Neuron (in vitro differentiated cells): ENCODE measurements at regions not wholly inside any gene's neighbourhood (a gene's known extent, or its start where the extent isn't known, plus 50 kb on each side); places are given as distances from the start of the nearest gene placed in this dataset.

Source experiments
- H2AFZ ChIP-seq: one replicate; pipeline ENCODE4 v1.6.1; 2013; ENCODE audit warnings: low read depth, mild to moderate bottlenecking, inconsistent platforms, low read length, moderate library complexity
- H3K27me3 ChIP-seq: one replicate; pipeline ENCODE4 v1.6.1; 2013; ENCODE audit warnings: low read length; ENCODE audit not compliant: insufficient read depth
- H3K36me3 ChIP-seq: one replicate; pipeline ENCODE4 v1.6.1; 2013; ENCODE audit warnings: low read length; ENCODE audit not compliant: insufficient read depth
- H3K4me1 ChIP-seq: one replicate; pipeline ENCODE4 v1.6.1; 2013; ENCODE audit warnings: low read length; ENCODE audit not compliant: insufficient read depth
- H3K4me3 ChIP-seq: 2 replicates; pipeline ENCODE4 v1.5.1; 2013; ENCODE audit warnings: mild to moderate bottlenecking, low read length, moderate library complexity
- H3K9me3 ChIP-seq: one replicate; pipeline ENCODE4 v1.6.1; 2013; ENCODE audit warnings: low read length

DNA sequence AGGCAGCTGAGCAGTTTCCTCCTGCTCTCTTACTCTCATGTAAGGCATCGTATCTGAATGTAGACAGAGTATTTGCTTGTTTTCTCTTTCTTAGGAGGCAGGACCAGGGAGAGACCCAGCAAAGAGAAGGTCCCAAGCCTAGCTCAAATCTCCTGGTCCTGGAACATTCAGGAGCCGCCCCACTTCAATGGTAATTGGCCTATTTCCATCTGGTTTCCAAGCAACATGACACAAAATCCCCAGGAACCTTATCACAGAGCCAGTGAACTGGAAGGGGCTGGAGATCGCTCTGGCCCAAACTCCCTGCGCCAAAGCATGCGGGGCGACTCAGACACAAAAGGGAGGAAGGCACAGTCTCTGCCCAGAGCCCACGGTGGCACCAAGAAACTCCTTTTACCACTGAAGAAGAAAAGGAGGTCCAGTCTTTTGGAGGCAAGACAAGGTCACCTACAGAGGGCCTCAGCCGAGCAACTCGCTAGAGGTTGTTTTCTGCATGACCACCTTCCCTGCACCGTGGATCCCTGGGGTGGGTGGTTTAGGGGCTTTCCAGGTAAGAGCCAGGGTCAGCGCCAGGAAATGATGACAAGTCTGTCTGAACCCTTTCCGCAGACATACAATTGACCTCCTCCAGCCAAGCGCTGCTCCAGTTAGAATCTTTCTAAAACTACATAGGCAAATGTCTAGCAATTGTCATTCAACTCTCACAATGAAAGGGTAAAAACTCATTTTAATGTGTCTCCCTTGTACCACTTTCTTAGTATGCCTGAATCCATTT, 394.7 kb downstream of the SOX9 start:
- Histone ChIP-seq H3K27me3 (no peaks in the 10 kb centered on the region), H3K9me3 (no peaks in the 10 kb centered on the region), H3K36me3 (no peaks in the 10 kb centered on the region), H3K4me3 (no peak overlapping the region), H3K4me1 (peaks cover 15% of the 10 kb centered on the region), H2AFZ (no peak overlapping the region)

DNA sequence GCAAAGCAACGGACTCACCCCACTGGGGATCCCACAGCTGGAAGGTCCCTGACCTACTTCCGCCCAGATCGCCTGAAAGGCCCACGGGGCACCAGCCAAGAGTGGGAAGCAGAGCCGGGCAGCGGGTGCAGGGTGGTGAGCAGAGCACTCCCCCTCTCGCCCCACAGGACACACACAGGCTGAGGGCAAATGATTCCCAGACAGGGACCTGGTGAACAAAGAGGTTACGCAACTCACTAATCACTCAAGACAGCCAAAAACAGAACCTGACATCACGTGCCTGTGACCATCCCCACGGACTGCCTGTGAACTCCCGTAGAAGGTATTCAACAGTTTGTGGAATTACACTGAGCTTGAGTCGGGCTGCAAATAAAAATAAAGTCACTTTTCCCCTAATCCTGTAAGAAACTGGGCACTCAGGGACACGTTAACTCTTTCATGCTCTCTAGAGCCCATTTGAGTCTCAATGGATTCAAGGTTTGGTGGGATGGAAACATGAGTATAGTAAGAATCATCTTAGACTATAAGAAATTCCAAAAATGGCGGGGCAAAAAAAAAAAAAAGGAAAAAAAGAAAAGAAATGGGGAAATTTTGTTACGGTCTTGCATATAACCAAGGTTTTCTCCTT, 396.1 kb downstream of the SOX9 start:
- H2AFZ ChIP-seq = no peak overlapping the region
- H3K4me3 ChIP-seq = no peak overlapping the region
- no peaks in the 10 kb centered on the region for H3K9me3 ChIP-seq
- no peaks in the 10 kb centered on the region for H3K36me3 ChIP-seq
- peaks cover 9% of the 10 kb centered on the region for H3K4me1 ChIP-seq
- no peaks in the 10 kb centered on the region for H3K27me3 ChIP-seq

DNA sequence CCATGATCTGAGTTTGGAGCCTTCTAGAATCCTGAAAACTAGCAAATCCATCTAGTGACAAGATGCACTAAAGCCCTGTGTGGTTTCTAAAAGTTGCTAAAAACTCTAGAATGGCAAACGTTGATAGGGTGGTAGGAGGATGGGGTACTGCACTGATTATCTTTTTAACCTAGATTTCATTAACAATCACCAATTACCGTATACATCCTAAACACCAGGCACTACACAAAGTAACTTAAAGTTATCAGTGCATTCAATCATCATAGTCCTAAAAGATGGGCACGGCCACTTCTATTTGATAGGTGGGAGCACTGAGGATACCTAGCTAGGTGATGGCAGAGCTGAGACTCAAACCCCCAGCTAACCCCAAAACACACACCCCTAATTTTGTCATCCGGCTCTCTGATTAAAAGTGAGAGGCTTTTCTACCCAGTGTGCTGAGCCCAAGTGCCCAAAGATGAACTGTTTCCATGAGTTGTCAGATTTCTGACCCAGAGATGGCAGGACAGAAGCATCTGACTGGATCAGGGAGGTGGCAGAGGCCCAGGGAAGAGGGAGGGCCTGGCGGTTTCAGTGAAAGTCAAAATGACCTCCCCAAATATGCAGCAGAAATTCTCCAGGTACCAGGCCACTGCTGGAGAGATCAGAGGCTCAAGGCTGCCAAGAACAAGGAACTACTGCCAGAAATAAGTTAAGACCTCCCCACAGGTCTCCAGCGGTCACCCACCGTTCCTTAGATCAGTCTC, 396.8 kb downstream of the SOX9 start:
- no peaks in the 10 kb centered on the region for H3K36me3 ChIP-seq
- peaks cover 9% of the 10 kb centered on the region for H3K4me1 ChIP-seq
- no peak overlapping the region for H2AFZ ChIP-seq
- H3K4me3 ChIP-seq = no peak overlapping the region
- H3K9me3 ChIP-seq = no peaks in the 10 kb centered on the region
- no peaks in the 10 kb centered on the region for H3K27me3 ChIP-seq

DNA sequence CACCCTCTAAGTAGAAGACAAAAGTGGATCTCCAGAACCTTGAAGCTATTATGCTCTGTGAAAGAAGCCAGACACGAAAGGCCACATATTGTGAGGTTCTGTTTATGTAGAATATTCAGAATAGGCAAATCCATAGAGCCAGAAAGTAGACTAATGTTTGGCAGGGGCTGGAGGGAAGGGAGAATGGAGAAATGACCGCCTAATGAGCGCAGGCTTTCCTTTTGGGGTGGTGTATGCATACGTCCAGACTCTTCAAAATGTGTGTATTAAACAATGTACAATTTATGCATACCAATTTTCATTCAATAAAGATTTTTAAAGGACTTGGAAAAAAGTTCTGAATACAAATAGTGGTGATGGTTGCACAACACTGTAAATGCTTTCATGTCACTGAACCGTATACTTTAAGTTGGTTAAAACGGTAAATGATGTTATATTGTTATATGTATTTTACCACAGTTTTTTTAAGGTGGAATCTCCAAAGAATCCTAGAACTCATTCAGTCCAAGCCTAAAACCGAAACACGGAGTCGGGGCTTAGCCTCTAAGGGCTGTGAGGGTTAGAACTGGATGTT, 397.4 kb downstream of the SOX9 start:
- Histone ChIP-seq H3K27me3 (no peaks in the 10 kb centered on the region), H3K36me3 (no peaks in the 10 kb centered on the region), H2AFZ (no peak overlapping the region), H3K4me3 (no peak overlapping the region), H3K4me1 (peaks cover 9% of the 10 kb centered on the region), H3K9me3 (no peaks in the 10 kb centered on the region)

DNA sequence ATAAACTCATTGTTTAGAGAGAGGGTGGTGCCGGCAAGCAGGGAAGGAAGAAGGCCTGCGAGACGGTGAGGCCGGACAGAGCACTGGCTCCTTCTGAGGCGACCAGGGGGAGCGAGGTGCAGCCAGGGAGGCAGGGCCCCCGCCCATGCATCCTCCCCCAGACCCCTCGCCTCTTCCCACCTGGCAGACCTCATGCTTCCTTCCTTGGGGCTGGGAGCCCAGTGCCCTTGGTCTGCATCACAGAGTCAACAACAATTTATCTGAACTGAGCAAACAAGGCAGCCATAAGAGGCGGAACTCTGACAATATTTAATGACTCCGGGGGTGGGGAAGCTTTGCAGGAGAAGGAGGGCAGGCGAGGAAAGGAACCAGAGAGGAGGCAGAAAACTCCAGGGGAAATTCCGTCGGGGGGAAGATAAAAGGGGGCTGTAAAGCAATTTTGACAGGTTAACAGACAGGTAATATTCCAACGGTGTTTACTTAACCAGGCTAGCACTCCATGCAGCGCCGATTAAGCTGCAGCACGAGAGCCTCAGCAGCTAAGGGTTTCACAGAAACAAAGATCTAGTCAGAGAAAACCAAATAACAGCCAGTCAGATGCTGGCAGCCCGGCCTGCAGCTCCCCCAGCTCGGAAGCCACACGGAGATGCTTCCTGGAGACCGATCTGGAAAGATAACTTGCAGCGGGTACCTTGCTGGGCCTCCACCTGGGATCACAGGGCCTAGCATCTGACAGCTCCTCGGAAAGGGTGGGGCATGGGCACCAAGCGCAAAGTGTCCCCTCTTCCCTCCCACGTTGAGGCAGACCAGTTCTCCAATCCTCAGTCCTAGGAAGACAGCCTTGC, 398.2 kb downstream of the SOX9 start:
- Histone ChIP-seq H3K4me3 (no peak overlapping the region), H2AFZ (no peak overlapping the region), H3K27me3 (no peaks in the 10 kb centered on the region), H3K9me3 (no peaks in the 10 kb centered on the region), H3K4me1 (peaks cover 9% of the 10 kb centered on the region), H3K36me3 (no peaks in the 10 kb centered on the region)

DNA sequence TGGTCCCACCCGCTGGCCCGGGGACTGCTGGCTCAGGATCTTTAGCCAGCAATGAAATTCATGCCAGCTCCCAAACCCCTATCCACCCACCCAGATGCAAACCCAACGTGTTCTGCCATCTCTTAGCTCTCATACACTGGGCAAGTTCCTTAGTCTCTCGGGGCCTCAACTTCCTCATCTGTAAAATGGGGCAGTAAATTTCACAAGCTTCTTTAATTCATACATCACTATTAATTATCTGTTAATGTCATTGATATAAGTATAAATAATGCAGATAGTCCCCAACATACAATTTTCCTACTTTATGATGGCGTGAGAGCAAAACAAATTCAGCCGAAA, 398.7 kb downstream of the SOX9 start:
- no peak overlapping the region for H3K4me3 ChIP-seq
- no peak overlapping the region for H2AFZ ChIP-seq
- no peaks in the 10 kb centered on the region for H3K9me3 ChIP-seq
- H3K27me3 ChIP-seq = no peaks in the 10 kb centered on the region
- H3K4me1 ChIP-seq = peaks cover 9% of the 10 kb centered on the region
- H3K36me3 ChIP-seq = no peaks in the 10 kb centered on the region

DNA sequence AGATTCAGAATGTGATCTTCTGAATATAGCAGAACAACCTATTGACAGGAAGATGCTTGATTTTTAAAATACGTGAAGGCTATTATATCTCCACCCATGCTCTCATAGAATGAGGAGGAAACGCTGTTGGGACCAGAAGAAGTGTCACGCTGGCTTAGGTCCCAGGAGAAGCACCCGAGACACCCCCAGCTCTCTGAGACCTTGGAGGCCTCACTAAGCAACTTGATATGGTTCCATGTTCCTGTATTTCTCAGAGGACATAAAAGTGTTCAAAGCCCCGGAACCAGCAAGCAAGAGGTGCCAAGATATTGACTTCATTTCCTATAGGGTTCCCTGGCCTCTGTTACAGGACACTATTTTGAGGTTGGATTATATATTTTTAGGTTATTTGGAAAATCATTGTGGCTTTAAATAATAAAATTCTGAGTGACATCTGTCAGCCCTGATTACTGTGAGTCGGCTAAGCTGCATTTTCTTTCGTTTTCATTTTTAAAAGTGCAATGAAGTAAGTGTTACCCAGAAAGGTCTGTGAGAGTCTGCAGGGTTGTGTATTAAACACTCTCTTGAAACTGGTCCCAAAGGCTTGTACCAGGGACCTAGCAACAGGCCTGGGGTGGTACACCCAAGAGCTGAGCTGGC, 400.0 kb downstream of the SOX9 start:
- Histone ChIP-seq H3K4me3 (no peak overlapping the region), H2AFZ (no peak overlapping the region), H3K27me3 (no peaks in the 10 kb centered on the region), H3K36me3 (no peaks in the 10 kb centered on the region), H3K9me3 (no peaks in the 10 kb centered on the region), H3K4me1 (no peaks in the 10 kb centered on the region)

DNA sequence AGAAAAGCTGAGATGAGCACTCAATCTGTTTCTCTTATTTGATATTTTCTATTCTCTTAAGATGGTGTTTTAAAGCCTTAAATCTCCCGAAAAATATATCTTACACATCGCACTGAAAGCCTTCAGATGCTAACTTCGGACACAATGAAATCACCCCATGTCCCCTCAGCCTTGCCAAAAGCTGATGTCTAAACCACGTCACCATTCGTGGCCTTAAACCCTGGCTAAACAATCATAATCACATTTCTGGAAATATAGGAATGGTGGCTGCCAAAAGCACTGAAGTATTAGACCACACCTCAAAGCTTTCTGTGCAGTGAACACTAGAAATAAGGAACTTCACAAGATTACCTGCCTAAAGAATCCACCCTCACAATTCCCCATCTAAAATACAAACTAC, 402.7 kb downstream of the SOX9 start:
- Histone ChIP-seq H3K4me1 (no peaks in the 10 kb centered on the region), H3K4me3 (no peak overlapping the region), H2AFZ (no peak overlapping the region)

DNA sequence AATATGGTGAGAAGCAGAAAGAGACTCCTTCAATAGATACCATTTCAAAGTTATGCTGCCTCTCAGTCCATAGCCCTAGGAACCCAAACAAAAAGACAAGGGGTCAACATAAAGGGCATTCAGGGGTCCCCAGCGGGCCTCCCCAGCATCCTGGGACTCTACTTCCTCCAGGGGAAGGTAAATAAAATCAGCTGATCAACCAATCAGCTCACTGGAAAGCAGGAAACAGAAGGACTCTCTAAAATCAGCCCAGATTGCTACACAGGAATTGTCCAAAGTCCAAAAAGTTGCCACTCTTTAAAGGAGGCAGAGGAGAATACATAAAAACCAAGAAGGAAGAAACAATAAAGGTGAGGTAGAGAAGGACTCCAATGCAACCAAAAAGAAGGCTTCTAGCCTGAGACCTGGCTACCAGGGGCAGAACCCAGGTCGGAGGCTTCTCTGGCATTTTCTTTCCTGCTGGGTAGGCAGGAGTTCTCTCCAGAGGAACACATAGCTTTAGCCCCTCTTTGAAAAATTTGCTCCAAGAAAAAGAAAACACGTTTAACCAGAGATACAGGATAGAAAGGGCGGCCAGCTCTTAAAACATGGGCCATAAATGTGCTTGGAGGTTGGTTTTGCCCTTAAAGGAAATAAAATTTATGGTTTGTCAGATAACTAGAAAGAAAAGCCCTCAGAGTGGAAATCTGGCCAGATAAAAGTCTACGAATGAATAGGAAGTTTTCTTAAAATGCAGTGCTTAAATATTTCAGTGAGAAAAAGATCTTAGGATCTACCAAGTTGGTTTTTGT, 404.6 kb downstream of the SOX9 start:
- Histone ChIP-seq H3K4me1 (peaks cover 16% of the 10 kb centered on the region), H3K36me3 (no peaks in the 10 kb centered on the region), H3K4me3 (no peak overlapping the region), H3K27me3 (no peaks in the 10 kb centered on the region), H3K9me3 (no peaks in the 10 kb centered on the region), H2AFZ (no peak overlapping the region)

More for the DNA sequence above, 402.7 kb downstream of the SOX9 start:
- Histone ChIP-seq H3K9me3 (no peaks in the 10 kb centered on the region), H3K36me3 (no peaks in the 10 kb centered on the region), H3K27me3 (no peaks in the 10 kb centered on the region)

DNA sequence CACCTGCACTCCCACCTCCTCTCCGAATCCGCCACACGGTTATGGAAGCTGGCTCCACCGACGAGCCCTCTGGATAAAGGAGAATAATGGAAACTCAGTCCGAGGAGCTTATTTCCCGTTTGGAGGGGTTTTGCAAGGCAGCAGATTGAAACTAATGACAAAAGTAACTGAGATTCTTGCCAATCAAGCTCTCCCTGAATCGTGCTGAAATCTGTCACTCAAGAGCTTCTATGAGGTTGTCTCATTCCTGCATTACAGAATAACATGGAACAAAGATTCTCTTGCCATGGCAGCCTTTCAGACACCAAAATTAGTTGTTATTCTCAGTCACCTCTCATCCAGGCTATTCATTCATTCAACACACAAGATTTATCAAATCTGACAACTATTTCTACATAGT, 405.9 kb downstream of the SOX9 start:
- Histone ChIP-seq H3K9me3 (no peaks in the 10 kb centered on the region), H3K36me3 (no peaks in the 10 kb centered on the region), H3K27me3 (no peaks in the 10 kb centered on the region), H2AFZ (no peak overlapping the region), H3K4me1 (peaks cover 19% of the 10 kb centered on the region), H3K4me3 (no peak overlapping the region)

DNA sequence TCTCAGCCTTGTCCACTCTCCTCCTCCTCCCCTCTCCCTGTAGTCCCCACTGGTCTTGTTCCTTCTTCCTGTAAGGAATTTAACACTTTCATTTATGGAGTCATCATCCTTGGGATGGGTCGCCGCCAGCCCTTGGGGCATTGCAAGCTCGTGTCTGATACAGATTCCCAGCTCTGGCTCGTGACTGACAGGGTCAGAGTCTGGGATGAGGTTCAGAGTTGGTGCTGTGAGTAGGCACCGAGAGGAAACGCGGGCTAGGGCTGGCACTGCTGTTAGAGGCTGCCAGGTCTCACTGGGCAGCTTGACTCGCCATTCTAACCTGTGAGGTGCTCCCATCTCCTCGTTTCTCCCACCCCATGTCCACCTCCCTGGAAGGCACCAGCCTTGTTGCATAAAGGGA, 407.0 kb downstream of the SOX9 start:
- H3K36me3 ChIP-seq = no peaks in the 10 kb centered on the region
- H3K4me3 ChIP-seq = no peak overlapping the region
- H2AFZ ChIP-seq = no peak overlapping the region
- H3K4me1 ChIP-seq = peaks cover 19% of the 10 kb centered on the region
- no peaks in the 10 kb centered on the region for H3K9me3 ChIP-seq
- H3K27me3 ChIP-seq = no peaks in the 10 kb centered on the region

DNA sequence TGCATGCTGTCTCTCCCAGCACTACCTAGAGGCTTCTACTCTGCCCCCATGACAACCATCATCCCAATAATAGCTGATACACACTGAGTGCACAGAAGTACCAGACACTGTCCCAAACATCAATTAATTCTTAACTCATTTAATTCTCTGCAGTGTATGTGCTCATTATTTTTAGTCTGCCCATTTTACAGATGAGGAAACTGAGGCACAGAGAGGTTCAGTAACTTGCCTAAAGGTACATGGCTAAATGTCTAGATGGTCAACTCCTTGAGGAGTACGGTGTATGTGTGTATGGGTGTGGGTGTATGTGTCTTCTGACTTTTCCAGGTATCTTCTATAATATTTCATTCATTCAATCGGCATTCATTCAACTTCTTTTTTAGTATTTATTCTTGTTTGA, 407.9 kb downstream of the SOX9 start:
- Histone ChIP-seq H3K4me3 (no peak overlapping the region), H3K9me3 (no peaks in the 10 kb centered on the region), H3K36me3 (no peaks in the 10 kb centered on the region)

More for the DNA sequence above, 407.9 kb downstream of the SOX9 start:
- Histone ChIP-seq H3K4me1 (peaks cover 19% of the 10 kb centered on the region), H3K27me3 (no peaks in the 10 kb centered on the region), H2AFZ (no peak overlapping the region)
